HCEC 1CT (cell line): ENCODE measurements at regions not wholly inside any gene's neighbourhood (a gene's known extent, or its start where the extent isn't known, plus 50 kb on each side); places are given as distances from the start of the nearest gene placed in this dataset.

ENCODE experiments used
- DNase-seq: peaks from one replicate; pipeline ENCODE4 v3.0.0-alpha.2; 2017

- peak; percentile 5 for DNase-seq
Measured at GRCh38 chr7:112594397-112594796, 113.6 kb downstream of the LSMEM1 start.

- peak; percentile 58 for DNase-seq
Measured at GRCh38 chr7:112596260-112596659, 115.5 kb downstream of the LSMEM1 start.

GRCh38 chr7:112596981-112597380 lies 116.2 kb downstream of the LSMEM1 start:
- no peak for DNase-seq

GRCh38 chr7:112603673-112604072 lies 122.9 kb downstream of the LSMEM1 start:
- DNase-seq: no peak

- DNase-seq: no peak
Measured at GRCh38 chr7:112610636-112611035, 129.8 kb downstream of the LSMEM1 start.

- DNase-seq: no peak
Measured at GRCh38 chr7:112615701-112616100, 134.9 kb downstream of the LSMEM1 start.

- no peak for DNase-seq
Measured at GRCh38 chr7:112616295-112616694, 135.5 kb downstream of the LSMEM1 start.

DNA sequence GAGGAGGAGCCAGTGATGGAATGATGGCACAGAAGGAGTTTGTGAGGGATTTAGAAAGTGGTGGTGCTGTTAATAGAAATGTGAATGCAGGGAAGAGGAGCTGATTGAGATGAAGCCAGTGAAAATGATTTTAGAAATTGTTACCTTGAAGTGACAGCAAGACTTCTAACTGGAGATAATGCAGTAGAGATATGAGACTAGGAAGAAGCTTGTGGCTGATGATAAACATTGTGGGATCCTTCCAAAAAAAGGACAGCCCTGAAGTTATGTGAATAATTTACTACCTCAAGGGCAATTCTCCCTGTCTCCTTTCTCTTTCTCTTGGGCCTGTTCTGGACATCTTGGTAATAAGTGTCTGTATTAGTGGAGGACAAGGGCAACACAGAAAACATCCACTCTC lies 138.6 kb downstream of the LSMEM1 start:
- DNase-seq: no peak

DNA sequence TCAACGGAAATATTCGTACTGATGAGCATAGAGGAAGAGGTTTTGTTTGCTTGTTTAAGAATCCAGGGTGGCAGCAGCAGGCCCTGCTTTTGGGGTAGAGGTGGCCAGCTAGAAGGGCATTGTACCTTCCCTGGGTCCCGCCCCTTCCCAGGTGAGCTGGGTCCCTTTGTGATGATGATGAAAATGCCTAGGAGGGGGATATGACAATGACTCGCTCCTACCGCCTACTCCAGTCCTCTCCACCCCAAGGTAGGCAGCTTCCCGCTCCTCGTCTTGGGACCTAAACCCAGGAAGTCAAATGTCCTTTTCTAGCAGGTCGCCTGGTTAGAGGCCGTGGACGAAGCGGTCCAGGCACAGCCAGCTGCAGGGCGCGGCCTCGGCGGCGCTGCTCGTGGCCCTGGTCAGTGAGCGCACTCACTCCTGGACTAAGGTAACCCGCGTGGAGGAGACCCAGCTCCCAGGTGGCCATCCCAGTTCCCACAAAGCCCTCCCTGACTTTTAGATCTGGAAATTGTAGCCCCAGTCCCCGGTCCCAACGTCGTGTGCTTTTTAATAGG lies 141.4 kb downstream of the LSMEM1 start:
- no peak for DNase-seq

GRCh38 chr7:112624416-112624815 lies 143.6 kb downstream of the LSMEM1 start:
- no peak for DNase-seq

- DNase-seq: peak; percentile 90
Measured at GRCh38 chr7:112630565-112630964, 149.8 kb downstream of the LSMEM1 start.

- DNase-seq: no peak
Measured at GRCh38 chr7:112634107-112634506, 153.3 kb downstream of the LSMEM1 start.

DNA sequence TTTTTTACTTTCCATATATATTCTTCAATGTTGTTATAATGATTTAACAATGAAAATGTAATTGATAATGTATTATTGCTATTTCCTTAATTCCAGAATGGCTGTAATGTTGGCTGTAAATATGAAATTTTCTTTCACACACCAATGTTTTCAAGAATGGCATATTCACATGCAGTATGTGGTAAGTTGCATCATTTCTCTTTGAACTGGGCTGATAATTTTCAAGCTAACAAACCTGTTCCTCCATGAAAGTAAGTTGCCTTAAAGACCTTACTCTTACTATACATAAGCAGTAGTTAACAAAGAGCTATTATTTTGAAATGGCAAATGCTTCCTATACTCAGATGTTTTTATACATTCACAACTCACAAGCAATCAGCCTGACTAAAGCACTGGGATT lies 154.5 kb downstream of the TMEM168 start:
- no peak for DNase-seq

- no peak for DNase-seq
Measured at GRCh38 chr7:112638675-112639400, 151.4 kb downstream of the TMEM168 start.

- DNase-seq: no peak
Measured at GRCh38 chr7:112640685-112641084, 149.5 kb downstream of the TMEM168 start.

GRCh38 chr7:112646783-112647182 lies 143.4 kb downstream of the TMEM168 start:
- DNase-seq: no peak

DNA sequence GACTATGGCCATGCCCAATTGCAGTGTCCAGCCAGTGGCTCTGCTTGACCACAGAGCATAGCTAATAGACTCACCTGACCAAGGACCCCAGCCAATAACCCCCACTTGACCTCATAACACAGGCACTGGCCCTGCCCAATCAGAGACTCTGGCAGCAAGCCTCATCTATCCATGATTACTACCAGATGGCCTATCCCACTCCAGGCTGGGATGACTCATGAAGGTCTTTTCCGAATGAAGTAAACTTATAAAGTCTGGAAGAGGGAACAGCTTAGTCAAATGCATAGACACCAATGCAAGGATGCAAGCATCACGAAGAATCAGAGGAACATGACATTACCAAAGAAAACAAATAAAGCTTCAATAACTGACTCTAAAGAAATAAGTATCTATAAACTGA lies 141.4 kb downstream of the TMEM168 start:
- DNase-seq: peak; percentile 47

DNA sequence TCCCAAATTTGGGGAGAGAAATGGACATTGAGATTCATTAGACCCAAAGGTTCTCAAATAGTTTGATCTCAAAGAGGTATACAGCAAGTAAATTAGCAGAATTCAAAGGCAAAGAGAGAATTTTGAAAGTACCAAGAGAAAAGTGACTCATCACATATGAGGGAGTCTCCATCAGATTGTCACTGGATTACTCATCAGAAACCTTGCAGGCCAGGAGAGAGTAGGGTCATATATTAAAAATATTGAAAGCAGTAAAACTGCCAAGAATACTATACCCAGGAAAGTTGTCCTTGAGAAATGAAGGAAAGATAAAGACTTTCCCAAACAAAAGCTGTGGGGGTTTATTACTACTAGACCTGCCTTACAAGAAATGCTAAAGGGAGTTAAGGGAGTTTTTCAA lies 140.6 kb downstream of the TMEM168 start:
- peak; percentile 62 for DNase-seq

GRCh38 chr7:112654322-112655216 lies 135.6 kb downstream of the TMEM168 start:
- DNase-seq: peak; percentile 77

DNA sequence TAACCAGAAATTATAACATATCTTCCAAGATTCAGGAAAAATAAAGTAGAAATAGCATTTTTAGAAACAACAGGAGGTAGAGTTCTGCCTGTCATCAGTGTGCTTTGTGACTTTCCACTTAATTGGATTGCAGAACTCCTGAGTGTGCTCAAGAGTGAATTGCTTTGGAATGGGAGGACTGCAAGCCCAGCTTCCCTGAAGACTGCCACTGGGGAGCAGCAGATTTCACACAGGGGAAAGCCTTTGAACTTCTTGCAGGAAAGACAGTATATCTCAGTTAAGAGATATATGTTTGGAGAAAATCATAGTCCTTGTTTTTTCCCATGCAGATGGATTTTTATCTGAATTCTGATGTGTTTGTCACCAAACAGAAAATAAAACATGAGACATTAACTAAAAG lies 124.5 kb downstream of the TMEM168 start:
- peak; percentile 48 for DNase-seq

GRCh38 chr7:112668561-112668960 lies 121.6 kb downstream of the TMEM168 start:
- peak; percentile 68 for DNase-seq

DNA sequence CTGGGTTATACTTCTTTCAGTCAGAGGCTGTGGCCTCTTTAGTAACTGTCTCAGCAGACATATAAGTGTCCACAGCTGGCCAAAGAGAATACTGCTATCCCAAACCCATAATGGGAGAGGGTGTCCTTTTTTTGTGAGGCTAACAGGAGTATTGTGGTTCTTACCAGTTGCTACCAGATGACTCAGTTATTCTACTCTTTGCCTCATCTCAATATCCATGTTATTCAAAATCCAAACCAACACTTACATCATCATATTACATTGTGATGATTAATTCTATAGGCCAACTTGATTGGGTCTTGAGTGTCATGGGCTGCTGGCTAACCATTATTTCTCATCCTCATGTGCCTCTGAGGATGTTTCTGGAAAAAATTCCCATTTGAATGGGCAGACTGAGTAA lies 120.9 kb downstream of the TMEM168 start:
- DNase-seq: peak; percentile 81

- DNase-seq: no peak
Measured at GRCh38 chr7:112670193-112670592, 120.0 kb downstream of the TMEM168 start.

GRCh38 chr7:112678626-112679025 lies 111.6 kb downstream of the TMEM168 start:
- DNase-seq: no peak
